ENCODE measurements at regions not wholly inside any gene's neighbourhood (a gene's known extent, or its start where the extent isn't known, plus 50 kb on each side); places are given as distances from the start of the nearest gene placed in this dataset.

DNA sequence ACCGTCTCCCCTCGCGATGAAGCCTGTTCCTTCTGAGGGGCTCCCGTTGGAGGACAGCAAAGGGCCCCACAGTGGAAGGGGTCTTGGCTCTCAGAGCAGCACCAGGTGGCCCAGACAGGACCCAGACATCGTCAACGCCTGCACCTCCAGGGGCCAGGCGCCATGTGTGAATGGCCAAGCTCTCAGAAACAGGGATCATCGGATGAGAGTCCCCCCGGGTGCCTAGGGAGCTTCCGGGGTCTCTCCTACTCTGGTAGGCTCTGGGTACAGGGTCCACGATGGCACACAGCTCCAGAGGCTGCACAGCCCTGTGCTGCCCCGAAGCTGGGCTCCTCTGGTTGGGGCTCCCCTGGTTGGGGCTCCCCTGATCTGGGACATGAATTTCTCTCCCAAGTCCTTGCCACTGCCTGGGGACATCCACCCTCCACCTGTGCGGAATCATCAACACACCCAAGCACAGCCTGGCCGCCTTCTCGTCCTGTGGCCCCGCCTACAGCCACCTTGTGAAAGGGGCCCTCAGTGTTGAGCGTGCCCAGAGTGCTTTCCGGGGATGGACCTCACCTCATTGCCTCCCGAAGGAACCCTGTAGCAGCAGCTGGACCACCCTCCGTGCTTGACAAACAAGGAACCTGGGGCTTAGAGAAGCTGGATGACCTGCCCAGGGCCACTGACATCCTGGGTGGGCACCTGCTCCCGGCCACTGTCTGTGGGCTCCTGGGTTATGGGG is 929.0 kb downstream of the BRD1 start:
- TF ChIP-seq, protein P1, sequence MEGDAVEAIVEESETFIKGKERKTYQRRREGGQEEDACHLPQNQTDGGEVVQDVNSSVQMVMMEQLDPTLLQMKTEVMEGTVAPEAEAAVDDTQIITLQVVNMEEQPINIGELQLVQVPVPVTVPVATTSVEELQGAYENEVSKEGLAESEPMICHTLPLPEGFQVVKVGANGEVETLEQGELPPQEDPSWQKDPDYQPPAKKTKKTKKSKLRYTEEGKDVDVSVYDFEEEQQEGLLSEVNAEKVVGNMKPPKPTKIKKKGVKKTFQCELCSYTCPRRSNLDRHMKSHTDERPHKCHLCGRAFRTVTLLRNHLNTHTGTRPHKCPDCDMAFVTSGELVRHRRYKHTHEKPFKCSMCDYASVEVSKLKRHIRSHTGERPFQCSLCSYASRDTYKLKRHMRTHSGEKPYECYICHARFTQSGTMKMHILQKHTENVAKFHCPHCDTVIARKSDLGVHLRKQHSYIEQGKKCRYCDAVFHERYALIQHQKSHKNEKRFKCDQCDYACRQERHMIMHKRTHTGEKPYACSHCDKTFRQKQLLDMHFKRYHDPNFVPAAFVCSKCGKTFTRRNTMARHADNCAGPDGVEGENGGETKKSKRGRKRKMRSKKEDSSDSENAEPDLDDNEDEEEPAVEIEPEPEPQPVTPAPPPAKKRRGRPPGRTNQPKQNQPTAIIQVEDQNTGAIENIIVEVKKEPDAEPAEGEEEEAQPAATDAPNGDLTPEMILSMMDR (IDR thresholded peaks at IDR 0.05; ENCODE audit: low read depth, low read length, poor library complexity, severe bottlenecking) = no peak
- no peak for TF ChIP-seq EZH2phosphoT487 (IDR thresholded peaks at IDR 0.05; ENCODE audit: borderline replicate concordance, low read length)
